Psoas muscle (tissue), 7 donors: ENCODE measurements at regions not wholly inside any gene's neighbourhood (a gene's known extent, or its start where the extent isn't known, plus 50 kb on each side); places are given as distances from the start of the nearest gene placed in this dataset.

Experiments
- ATAC-seq, 4 donors: fragments of 200-7000 bp; cut with Tn5 transposase; one replicate each; pipeline ENCODE4 v1.9.1; 2020; ENCODE audit warnings: moderate library complexity in 3 of 4, mild to moderate bottlenecking in 2 of 4
- DNase-seq, 2 donors: peaks; one replicate each; pipeline ENCODE4 v3.0.0-alpha.2; 2020
- H3K27ac ChIP-seq: fragments of 200-600 bp; one replicate; pipeline ENCODE4 v1.8.0; 2022
- H3K27me3 ChIP-seq, 3 donors: fragments of 200-600 bp in 1 of 3; one replicate each; pipeline versions ENCODE4 v1.6.1 to v1.8.0; 2013 to 2022; ENCODE audit warnings: low read length in 2 of 3, mild to moderate bottlenecking in 2 of 3, moderate library complexity in 1 of 3; ENCODE audit not compliant: insufficient read depth in 3 of 3
- H3K36me3 ChIP-seq, 2 donors: fragments of 200-600 bp in 1 of 2; one replicate each; pipeline versions ENCODE4 v1.6.1 to v1.8.0; 2013 to 2022; ENCODE audit warnings: low read depth in 1 of 2, mild to moderate bottlenecking in 1 of 2, moderate library complexity in 1 of 2; ENCODE audit not compliant: insufficient read depth in 1 of 2
- H3K4me1 ChIP-seq: fragments of 200-600 bp; one replicate; pipeline ENCODE4 v1.8.0; 2022
- H3K4me3 ChIP-seq: fragments of 200-600 bp; one replicate; pipeline ENCODE4 v1.8.0; 2022; ENCODE audit warnings: mild to moderate bottlenecking
- H3K9me3 ChIP-seq: fragments of 200-600 bp; one replicate; pipeline ENCODE4 v1.8.0; 2022
- WGBS, 3 donors: extraction: QIAGEN DNeasy Blood & Tissue Kit; methylation state at CpG; one replicate each; pipeline versions ENCODE4 v1.1.6 to v1.1.7; 2013; 5-methylcytosine and 5-hydroxymethylcytosine counted together
- intact Hi-C, 2 donors: fragments of 100-400 bp; cut with DNase I; formaldehyde crosslinking; loops; one replicate each; pipeline versions ENCODE4 v1.11.0 to v1.14.2; 2022
- TF ChIP-seq, protein P1 (sequence below): fragments of 200-600 bp; IDR thresholded peaks from one replicate; pipeline ENCODE4 v1.8.0; 2022; ENCODE audit warnings: antibody characterized with exemption
- donor health status: healthy with polysubstance abuse.
- donor health status: DM: no; HTN: no; CAD: no; lungs with moderate emphysema.
- donor health status: Bipolar disorder and iron deficiency.
- donor health status: healthy.
- donor health status: DM: yes; HTN: yes; CAD: no.
- donor health status: DM: no; HTN: no; CAD: no.
- donor health status: DM: yes; HTN: yes; CAD: no.

DNA sequence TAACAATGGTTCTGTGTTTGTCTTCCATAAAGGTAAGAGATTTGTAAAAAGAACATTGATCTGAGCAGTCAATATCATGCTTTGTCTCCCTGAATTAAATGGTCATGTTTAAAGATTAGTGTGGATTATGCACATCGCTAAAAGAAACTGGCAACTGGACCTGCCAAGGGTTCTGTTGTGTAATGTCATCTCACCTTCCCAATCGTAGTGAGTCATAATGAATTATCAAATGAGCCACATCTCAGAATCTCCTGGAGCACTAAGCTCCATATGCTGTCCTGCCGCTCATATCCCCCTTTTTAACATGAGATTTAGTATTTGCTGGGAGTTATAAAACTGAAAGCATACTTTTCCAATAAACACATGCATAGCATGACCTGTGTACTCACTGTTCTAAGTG lies 187.0 kb upstream of the OPRM1 start:
- intact Hi-C loops = no loop called here
- ATAC-seq = no peak
- TF ChIP-seq, protein P1, sequence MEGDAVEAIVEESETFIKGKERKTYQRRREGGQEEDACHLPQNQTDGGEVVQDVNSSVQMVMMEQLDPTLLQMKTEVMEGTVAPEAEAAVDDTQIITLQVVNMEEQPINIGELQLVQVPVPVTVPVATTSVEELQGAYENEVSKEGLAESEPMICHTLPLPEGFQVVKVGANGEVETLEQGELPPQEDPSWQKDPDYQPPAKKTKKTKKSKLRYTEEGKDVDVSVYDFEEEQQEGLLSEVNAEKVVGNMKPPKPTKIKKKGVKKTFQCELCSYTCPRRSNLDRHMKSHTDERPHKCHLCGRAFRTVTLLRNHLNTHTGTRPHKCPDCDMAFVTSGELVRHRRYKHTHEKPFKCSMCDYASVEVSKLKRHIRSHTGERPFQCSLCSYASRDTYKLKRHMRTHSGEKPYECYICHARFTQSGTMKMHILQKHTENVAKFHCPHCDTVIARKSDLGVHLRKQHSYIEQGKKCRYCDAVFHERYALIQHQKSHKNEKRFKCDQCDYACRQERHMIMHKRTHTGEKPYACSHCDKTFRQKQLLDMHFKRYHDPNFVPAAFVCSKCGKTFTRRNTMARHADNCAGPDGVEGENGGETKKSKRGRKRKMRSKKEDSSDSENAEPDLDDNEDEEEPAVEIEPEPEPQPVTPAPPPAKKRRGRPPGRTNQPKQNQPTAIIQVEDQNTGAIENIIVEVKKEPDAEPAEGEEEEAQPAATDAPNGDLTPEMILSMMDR = no peak
- 65 to 89% (median 71%) methylated on average over 3 of the region's 3 CpGs for WGBS, 3 donors
- H3K4me3 ChIP-seq = no peak overlapping the region
- H3K36me3 ChIP-seq = no peaks in the 10 kb centered on the region
- H3K27ac ChIP-seq = no peak overlapping the region
- no peaks in the 10 kb centered on the region for H3K4me1 ChIP-seq
- DNase-seq = no peak
- H3K27me3 ChIP-seq = no peaks in the 10 kb centered on the region
- no peaks in the 10 kb centered on the region for H3K9me3 ChIP-seq

GRCh38 chr6:153849072-153849779 lies 189.8 kb upstream of the OPRM1 start:
- TF ChIP-seq, protein P1 = no peak
- intact Hi-C loops = no loop called here
- no peaks in the 10 kb centered on the region for H3K27me3 ChIP-seq
- H3K27ac ChIP-seq = no peak overlapping the region
- WGBS, 3 donors = 85 to 88% (median 88%) methylated on average over 1 of the region's 1 CpG
- DNase-seq (no peak), ATAC-seq (no peak)
- H3K9me3 ChIP-seq = peaks cover 4% of the 10 kb centered on the region
- H3K36me3 ChIP-seq = no peaks in the 10 kb centered on the region
- H3K4me3 ChIP-seq = no peak overlapping the region
- no peaks in the 10 kb centered on the region for H3K4me1 ChIP-seq

DNA sequence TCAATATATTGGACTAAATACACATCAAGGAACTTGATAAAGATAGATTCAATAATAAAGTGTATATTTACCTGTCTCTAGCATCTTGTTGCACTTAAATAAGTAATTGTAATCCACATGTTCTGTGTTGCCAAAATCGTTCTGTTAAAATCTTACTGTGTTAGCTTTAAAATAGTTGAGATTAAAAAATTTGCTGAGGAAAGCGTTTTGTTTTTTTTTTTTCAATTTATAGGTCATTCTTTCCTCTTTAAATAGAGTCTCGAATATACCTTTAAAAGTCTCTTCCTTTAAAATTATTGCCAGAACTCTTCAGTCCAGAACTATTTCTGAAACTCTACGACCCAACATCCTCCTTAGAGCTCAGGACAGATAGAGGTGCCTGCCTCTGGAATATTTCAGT lies 195.6 kb upstream of the OPRM1 start:
- Histone ChIP-seq H3K9me3 (peaks cover 4% of the 10 kb centered on the region), H3K36me3 (no peaks in the 10 kb centered on the region), H3K27me3 (no peaks in the 10 kb centered on the region), H3K4me1 (no peaks in the 10 kb centered on the region), H3K4me3 (no peak overlapping the region), H3K27ac (no peak overlapping the region)
- ATAC-seq (no peak), DNase-seq (no peak)
- TF ChIP-seq, protein P1 = no peak
- 72 to 78% (median 76%) methylated on average over 4 of the region's 4 CpGs for WGBS, 3 donors
- intact Hi-C loops = no loop called here

DNA sequence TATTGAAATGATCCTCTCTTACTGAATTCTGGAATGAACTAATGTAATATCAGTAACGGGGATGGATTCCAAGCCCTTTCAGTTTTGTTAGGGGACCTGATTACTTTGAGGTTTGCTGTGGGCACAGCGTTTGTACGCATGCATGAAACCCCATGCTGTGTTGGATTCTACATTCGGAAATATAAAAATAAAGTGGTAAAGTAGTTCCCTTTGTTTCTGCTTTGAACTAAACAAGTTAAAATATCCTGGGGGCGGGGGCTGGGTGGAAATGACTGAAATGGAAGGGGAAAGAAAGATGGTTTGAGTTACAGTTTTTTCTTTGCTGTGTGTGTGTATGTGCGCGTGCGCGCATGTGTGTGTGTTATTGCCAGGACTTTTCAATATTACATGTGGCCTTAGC lies 196.5 kb upstream of the OPRM1 start:
- TF ChIP-seq, protein P1 = no peak
- Histone ChIP-seq H3K4me1 (no peaks in the 10 kb centered on the region), H3K9me3 (peaks cover 4% of the 10 kb centered on the region), H3K4me3 (no peak overlapping the region), H3K36me3 (no peaks in the 10 kb centered on the region), H3K27me3 (no peaks in the 10 kb centered on the region), H3K27ac (no peak overlapping the region)
- no peak for DNase-seq
- 78 to 88% (median 83%) methylated on average over 9 of the region's 9 CpGs for WGBS, 3 donors
- intact Hi-C loops = no loop called here
- no peak for ATAC-seq
